ENCODE measurements at regions not wholly inside any gene's neighbourhood (a gene's known extent, or its start where the extent isn't known, plus 50 kb on each side); places are given as distances from the start of the nearest gene placed in this dataset.

DNA sequence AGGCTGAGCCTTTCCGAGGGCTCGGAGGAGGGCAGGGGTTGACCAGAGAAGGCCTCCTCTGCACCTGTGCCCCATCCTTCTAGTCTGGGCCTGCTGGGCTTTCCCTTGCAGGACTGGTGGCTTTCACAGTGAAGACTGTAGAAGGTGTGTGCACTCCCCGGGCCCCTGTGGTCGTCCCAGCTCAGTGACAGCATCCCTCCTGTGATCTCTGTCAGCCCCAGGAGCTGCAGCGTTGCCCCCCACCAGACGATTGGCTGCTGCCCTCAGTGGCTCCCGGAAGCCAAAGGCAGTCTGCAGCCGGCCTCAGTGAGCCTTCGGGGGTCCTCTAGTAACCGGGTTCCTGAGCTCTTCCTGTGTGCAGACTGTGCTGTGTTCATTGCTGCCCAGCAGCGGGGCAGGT is 69.4 kb upstream of the EN2 start:
- FAIRE-seq (no peak), DNase-seq (ENCODE audit: low read depth, low spot score) (no peak)
- H3K4me3 ChIP-seq (replicated peaks in 1 of 3; ENCODE audit: insufficient read depth in 1 of 3, low read depth in 1 of 3, low read length in 3 of 3) = no peak overlapping the region
- no peaks in the 10 kb centered on the region for H3K9me3 ChIP-seq (replicated peaks; ENCODE audit: control insufficient read depth, insufficient read depth, low read length)
- no peak overlapping the region for H3K9ac ChIP-seq (replicated peaks; ENCODE audit: extremely low read depth, insufficient read depth, low read length)
- TF ChIP-seq GATA2 (IDR thresholded peaks at IDR 0.05; ENCODE audit: insufficient read depth, insufficient read length, low read depth, low read length) = no peak
- TF ChIP-seq, protein P1, sequence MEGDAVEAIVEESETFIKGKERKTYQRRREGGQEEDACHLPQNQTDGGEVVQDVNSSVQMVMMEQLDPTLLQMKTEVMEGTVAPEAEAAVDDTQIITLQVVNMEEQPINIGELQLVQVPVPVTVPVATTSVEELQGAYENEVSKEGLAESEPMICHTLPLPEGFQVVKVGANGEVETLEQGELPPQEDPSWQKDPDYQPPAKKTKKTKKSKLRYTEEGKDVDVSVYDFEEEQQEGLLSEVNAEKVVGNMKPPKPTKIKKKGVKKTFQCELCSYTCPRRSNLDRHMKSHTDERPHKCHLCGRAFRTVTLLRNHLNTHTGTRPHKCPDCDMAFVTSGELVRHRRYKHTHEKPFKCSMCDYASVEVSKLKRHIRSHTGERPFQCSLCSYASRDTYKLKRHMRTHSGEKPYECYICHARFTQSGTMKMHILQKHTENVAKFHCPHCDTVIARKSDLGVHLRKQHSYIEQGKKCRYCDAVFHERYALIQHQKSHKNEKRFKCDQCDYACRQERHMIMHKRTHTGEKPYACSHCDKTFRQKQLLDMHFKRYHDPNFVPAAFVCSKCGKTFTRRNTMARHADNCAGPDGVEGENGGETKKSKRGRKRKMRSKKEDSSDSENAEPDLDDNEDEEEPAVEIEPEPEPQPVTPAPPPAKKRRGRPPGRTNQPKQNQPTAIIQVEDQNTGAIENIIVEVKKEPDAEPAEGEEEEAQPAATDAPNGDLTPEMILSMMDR (IDR thresholded peaks at IDR 0.05; ENCODE audit: extremely low read depth in 1 of 2, insufficient read depth in 1 of 2, low read depth in 1 of 2, low read length in 2 of 2) = no peak
- TF ChIP-seq, protein P2, sequence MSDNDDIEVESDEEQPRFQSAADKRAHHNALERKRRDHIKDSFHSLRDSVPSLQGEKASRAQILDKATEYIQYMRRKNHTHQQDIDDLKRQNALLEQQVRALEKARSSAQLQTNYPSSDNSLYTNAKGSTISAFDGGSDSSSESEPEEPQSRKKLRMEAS (IDR thresholded peaks at IDR 0.05; ENCODE audit: insufficient read depth, insufficient read length) = no peak
- TF ChIP-seq FOS (IDR thresholded peaks at IDR 0.05; ENCODE audit: borderline replicate concordance, insufficient read depth, low read length) = no peak
- TF ChIP-seq MYC (IDR thresholded peaks at IDR 0.05; ENCODE audit: low read depth, low read length) = no peak
- no peak for TF ChIP-seq JUN (IDR thresholded peaks at IDR 0.05; ENCODE audit: borderline replicate concordance, insufficient read depth, insufficient read length, low read depth)
- no peaks in the 10 kb centered on the region for H3K79me2 ChIP-seq (ENCODE audit: control insufficient read depth, insufficient read depth, low read length)
- no TSS peak for BruUV-seq (replicated peaks)
- H2AFZ ChIP-seq (ENCODE audit: low read depth, low read length) = no peak overlapping the region
- H3K27me3 ChIP-seq (ENCODE audit: control insufficient read depth in 2 of 2, insufficient read depth in 2 of 2, low read length in 2 of 2) = peaks cover 2 to 4% of the 10 kb centered on the region in 2 experiments
- ChIA-PET CTCF (interaction anchor here (1.4 to 2.0 kb wide), 2 partner anchors 9 to 461 kb away, joined by 5 to 8 read pairs; no protein-coding TSS in a partner anchor), POLR2A (no interaction called here)
- no peak overlapping the region for H3K4me2 ChIP-seq (ENCODE audit: insufficient read depth, low read length)
- dilution Hi-C loops (cut with MboI; ENCODE audit: extremely low pct_ligation_motif_present, low sequenced_read_pairs) = no loop called here
- H3K4me1 ChIP-seq (ENCODE audit: control insufficient read depth, extremely low read depth, insufficient read depth, low read length) = no peaks in the 10 kb centered on the region
- intact Hi-C loops (cut with micrococcal nuclease) = no loop called here
- no peaks in the 10 kb centered on the region for H3K9me1 ChIP-seq (replicated peaks; ENCODE audit: control insufficient read depth, extremely low read depth, insufficient read depth, low read length)
- H4K20me1 ChIP-seq (replicated peaks; ENCODE audit: control insufficient read depth, extremely low read depth, insufficient read depth, low read length) = no peaks in the 10 kb centered on the region
- H3K27ac ChIP-seq (ENCODE audit: insufficient read depth, low read depth, low read length) = no peak overlapping the region
- no peaks in the 10 kb centered on the region for H3K36me3 ChIP-seq (ENCODE audit: control insufficient read depth in 2 of 2, extremely low read depth in 1 of 2, insufficient read depth in 2 of 2, low read length in 2 of 2)
